Right kidney (tissue), 1 donor: ENCODE measurements at regions not wholly inside any gene's neighbourhood (a gene's known extent, or its start where the extent isn't known, plus 50 kb on each side); places are given as distances from the start of the nearest gene placed in this dataset.
A peak's percentile ranks its signal among the peaks of the same experiment; 100 is the strongest.
"Not testable (repeated sequence)": the region's sequence is repeated elsewhere in the genome, so short reads cannot be mapped to it uniquely, and the experiment has no call there.

Source experiments
- DNase-seq: peaks from one replicate; pipeline ENCODE4 v3.0.0-alpha.2; 2016

- no peak for DNase-seq
Measured at GRCh38 chr2:200174433-200175216, 131.9 kb upstream of the SPATS2L start.

DNA sequence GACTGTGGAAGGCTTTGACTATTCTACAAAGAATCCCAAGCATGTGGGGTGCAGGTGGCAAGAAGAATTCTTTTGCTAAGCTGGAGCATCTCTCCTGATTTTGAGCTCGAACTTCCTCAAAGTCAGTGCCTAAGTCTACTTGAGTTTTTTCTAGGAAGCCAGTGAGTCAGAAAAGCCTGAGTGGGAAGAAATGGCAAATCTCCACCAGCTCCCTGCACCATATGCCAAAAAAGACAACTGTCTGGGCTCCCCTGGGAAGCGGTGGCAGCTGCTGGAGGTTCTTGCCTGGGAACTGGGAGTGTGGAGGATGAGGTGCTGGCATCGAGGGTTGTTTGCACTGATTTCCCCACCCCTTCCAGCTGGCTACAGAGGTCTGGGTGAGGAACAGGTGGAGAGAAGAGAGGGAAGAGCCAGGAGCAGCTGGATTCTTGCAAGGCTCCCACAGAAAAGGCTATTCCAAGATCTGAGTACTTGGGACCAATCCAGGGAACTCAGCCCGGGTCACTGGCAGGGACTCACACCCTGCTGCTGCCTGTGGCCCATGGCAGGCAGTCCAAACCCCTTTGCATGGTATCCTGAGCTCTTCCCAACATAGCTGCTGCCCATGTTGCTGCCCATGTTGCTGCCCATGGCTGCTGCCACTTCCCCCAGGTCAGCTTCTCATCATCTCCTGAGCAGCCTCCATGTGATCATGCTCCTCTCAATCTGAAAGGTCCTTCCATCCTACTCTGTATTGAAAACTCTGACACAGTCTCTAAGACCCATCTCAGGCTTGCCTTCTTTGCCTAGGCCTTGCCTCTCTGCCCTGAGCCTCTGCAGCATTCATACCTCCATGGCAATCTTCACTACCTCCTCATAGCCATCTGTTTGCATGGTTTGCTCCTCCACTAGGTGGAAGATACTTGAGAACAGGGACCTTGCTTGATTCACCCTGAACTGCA, 128.3 kb upstream of the SPATS2L start:
- no peak for DNase-seq

- DNase-seq, result no peak
Measured at GRCh38 chr2:200179151-200179550, 127.3 kb upstream of the SPATS2L start.

GRCh38 chr2:200180943-200181342, 125.5 kb upstream of the SPATS2L start:
- no peak for DNase-seq

DNA sequence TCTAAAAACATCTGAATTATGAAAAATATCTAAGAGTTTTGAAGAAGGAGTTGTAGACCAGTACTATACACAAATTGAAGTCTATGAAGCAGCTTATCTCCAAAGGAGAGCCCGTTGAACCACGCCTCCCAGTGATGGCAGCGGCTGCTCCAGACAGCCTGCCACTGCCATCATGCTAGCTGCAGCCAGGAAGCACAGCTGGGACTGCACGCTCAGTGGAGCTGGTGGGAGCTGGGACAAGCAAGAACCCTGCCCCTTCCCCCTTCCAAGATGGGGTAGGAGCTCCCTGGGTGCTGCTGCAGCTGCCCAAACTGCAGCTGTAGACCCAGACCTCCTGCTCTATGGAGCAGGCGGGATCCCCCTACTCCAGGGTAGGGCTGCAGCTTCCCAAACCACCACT, 124.7 kb upstream of the SPATS2L start:
- no peak for DNase-seq

- DNase-seq, result peak; percentile 9
Measured at GRCh38 chr2:200184748-200185627, 121.5 kb upstream of the SPATS2L start.

DNA sequence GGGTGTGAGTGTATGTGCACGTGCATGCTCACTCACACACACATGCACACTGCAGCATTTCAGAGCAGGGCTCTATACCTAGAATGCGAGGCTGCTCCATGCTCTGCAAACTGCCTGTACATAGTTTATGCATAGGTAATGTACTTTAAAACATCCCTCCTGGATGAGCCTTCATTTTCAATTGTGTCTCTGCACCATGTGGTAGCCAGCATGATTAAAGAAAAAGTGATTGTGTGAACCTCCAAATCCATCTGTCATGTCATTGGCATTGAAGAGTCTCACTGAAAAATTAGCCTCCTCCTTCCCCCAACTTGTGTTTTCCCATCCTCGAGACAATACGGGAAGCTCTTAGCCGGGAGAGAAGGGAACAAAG, 120.9 kb upstream of the SPATS2L start:
- peak; percentile 8 for DNase-seq

- no peak for DNase-seq
Measured at GRCh38 chr2:200186002-200186401, 120.5 kb upstream of the SPATS2L start.

DNA sequence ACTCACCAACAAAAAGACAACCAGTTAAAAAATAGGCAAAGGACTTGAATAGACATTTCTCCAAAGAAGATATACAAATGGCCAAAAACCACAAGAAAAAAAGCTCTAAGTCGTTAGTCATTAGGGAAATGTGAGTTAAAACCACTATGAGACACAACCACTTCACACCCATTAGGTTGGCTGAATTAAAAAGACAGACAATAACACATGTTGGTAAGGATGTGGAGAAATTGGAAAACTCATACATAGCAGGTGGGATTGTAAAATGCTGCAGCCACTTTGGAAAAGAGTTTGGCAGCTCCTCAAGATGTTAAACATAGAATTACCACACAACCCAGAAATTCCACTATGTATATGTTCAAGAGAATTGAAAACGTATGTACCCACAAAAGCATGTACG, 117.6 kb upstream of the SPATS2L start:
- no peak for DNase-seq

DNA sequence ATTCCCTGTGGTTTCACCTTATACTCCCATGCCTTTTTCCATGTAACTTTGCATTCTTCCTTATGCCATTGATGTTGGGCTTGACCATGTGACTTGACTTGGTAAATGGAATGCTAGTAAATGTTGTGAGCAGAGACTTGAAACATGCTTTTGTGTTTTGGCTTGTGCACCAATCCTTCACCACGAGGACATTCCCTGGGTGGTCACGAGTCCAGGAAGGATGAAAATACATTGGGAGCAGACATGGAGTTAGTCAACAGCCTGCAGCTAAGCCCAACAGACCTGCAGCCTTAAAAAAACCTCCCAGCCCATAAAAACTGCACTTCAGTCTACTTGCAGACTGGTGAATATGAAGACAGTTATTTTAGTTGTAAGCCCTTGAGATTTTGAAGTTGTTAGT, 116.5 kb upstream of the SPATS2L start:
- DNase-seq, result no peak

- DNase-seq, result no peak
Measured at GRCh38 chr2:200193331-200193730, 113.2 kb upstream of the SPATS2L start.

- DNase-seq, result no peak
Measured at GRCh38 chr2:200193791-200194190, 112.7 kb upstream of the SPATS2L start.

DNA sequence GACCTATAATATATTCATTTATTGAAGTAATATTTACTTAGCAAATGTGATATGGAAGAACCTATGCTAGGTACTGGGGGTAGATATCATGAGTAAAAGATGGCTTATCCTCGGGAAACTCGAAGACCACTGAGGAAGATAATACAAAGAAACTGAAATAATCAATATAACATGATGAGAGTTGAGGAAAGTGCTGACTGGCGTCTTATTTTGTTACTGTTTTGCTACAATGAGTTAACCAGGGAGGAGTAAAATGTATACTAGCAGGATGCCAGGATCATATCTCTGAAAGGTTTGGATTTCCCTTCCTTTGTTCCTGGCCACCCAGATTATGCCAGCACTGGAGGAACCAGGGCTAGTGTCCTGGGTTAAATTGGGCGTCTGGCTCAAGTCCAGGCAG, 111.7 kb upstream of the SPATS2L start:
- no peak for DNase-seq

- no peak for DNase-seq
Measured at GRCh38 chr2:200199005-200199404, 107.5 kb upstream of the SPATS2L start.

GRCh38 chr2:200199576-200200263, 106.8 kb upstream of the SPATS2L start:
- no peak for DNase-seq

- DNase-seq, result not testable (repeated sequence)
Measured at GRCh38 chr2:200201839-200202238, 104.7 kb upstream of the SPATS2L start.

DNA sequence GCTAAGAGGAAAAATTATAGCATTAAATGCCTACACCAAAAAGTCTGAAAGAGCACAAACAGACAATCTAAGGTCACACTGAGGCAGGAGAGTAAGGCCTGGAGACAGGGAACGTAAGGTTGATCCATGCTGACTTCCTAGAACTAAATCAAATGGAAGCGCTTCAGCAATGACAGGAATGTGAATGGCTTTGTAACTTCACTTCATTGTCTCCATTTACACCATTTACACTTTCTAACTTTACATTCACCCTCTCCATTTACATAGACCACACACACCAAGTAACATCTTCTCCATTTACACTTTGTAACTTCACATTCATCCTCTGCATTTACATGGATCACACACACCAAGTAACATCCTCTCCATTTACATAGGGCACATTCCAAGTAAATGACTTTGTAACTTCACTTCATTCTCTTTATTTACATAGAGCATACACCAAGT, 103.1 kb upstream of the SPATS2L start:
- no peak for DNase-seq

GRCh38 chr2:200208041-200208440, 98.5 kb upstream of the SPATS2L start:
- no peak for DNase-seq

DNA sequence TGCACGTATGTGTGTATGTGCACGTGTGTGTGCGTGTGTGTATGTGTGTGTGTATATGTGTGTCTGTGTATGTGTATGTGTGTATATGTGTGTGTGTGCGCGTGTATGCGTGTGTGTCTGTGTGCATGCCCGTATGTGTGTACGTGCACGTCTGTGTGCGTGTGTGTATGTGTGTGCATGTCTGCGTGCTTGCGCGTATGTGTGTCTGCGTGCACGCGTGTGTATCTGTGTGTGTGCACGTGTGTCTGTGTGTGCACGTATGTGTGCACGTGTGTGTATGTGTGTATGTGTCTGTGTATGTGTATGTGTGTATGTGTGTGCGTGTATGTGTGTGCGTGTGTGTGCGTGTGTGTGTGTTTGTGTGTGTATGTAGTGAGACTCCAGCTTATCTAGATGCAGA, 97.5 kb upstream of the SPATS2L start:
- DNase-seq, result no peak

GRCh38 chr2:200211643-200212042, 94.8 kb upstream of the SPATS2L start:
- DNase-seq, result no peak

DNA sequence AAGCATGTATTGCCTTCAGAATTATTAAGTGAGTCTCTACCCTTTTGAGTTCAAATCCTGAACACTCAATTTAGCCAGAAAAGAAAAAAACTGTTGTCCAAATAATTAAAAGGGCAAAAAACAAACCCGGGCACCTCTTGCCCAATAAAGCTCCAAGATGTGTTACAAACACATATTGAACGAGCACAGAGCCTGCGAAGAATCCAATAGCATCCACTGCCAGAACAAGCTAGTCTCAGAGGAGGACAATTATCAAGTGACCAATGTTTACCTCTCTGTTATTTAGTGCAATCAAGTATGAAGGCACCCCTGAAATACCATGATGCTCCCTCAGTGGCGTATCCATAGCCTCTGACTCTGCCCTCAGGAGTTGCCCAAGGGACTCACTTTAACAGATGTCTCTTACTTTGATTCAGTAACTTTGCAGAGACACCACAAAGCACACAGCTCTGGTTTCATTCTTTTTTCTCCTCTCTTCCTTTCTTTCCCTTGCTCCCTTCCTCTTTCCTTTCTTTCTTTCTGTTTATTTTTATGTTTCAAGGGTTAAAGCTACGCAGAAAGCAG, 93.5 kb upstream of the SPATS2L start:
- DNase-seq, result no peak

DNA sequence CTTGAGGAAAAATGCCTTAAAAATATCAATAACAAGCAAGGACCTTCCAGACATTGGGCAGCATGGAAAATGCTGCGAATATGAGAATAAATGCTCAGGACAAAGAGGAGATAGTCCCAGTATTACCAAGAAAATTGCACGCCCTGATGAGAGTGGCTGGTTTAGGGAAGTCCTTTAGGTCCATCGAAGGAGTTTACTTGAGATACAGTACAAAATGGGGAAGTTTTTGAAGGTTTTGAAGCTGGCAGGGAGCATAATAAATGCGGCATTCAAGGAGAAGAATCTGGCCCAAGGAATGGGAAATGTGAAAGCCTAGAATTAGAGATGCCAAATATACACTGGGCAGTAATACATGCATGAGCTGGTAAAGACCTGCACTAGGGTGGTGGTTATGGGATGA, 90.2 kb upstream of the SPATS2L start:
- no peak for DNase-seq
